ENCODE measurements at regions not wholly inside any gene's neighbourhood (a gene's known extent, or its start where the extent isn't known, plus 50 kb on each side); places are given as distances from the start of the nearest gene placed in this dataset.

- TF ChIP-seq, protein P1, sequence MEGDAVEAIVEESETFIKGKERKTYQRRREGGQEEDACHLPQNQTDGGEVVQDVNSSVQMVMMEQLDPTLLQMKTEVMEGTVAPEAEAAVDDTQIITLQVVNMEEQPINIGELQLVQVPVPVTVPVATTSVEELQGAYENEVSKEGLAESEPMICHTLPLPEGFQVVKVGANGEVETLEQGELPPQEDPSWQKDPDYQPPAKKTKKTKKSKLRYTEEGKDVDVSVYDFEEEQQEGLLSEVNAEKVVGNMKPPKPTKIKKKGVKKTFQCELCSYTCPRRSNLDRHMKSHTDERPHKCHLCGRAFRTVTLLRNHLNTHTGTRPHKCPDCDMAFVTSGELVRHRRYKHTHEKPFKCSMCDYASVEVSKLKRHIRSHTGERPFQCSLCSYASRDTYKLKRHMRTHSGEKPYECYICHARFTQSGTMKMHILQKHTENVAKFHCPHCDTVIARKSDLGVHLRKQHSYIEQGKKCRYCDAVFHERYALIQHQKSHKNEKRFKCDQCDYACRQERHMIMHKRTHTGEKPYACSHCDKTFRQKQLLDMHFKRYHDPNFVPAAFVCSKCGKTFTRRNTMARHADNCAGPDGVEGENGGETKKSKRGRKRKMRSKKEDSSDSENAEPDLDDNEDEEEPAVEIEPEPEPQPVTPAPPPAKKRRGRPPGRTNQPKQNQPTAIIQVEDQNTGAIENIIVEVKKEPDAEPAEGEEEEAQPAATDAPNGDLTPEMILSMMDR (IDR thresholded peaks at IDR 0.05): no peak
- TF ChIP-seq POLR2A (IDR thresholded peaks at IDR 0.05): no peak
Measured at GRCh38 chr11:87903345-87903744, 271.9 kb downstream of the RAB38 start.

Data from Peyer's patch (tissue), 4 donors.